ENCODE measurements at regions not wholly inside any gene's neighbourhood (a gene's known extent, or its start where the extent isn't known, plus 50 kb on each side); places are given as distances from the start of the nearest gene placed in this dataset.

DNA sequence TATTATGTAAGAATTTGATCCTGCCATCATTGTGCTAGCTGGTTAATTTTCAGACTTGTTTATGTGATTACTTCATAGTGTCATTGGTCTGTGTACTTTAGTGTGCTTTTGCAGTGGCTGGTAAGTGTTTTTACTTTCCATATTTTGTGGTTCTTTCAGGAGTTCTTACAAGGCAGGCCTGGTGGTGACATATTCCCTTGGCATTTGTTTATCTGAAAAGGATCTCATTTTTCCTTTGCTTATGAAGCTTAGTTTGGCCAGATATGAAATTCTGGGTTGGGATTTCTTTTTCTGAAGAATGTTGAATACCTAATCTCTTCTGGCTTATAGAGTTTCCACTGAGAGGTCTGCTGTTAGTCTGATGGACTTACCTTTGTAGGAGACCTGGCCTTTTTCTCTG lies 72.8 kb upstream of the MC4R start:
- Histone ChIP-seq H3K9me3 (ENCODE audit: control insufficient read depth, insufficient read depth, low read length) (peaks cover 11% of the 10 kb centered on the region), H3K27me3 (ENCODE audit: control insufficient read depth, insufficient read depth, low read length) (no peaks in the 10 kb centered on the region), H3K4me1 (ENCODE audit: control insufficient read depth, insufficient read depth, low read length) (no peaks in the 10 kb centered on the region), H3K4me3 (ENCODE audit: low read length) (no peak overlapping the region), H3K27ac (ENCODE audit: low read length) (no peak overlapping the region), H3K36me3 (ENCODE audit: control insufficient read depth, insufficient read depth, low read length) (no peaks in the 10 kb centered on the region)
- Mint-ChIP-seq H3K27ac (no peak overlapping the region), H3K4me3 (no peak overlapping the region), H3K36me3 (no peaks in the 10 kb centered on the region), H3K9me3 (peaks cover 17 to 18% of the 10 kb centered on the region in 2 donors), H3K27me3 (ENCODE audit: low read depth in 2 of 2) (no peaks in the 10 kb centered on the region), H3K4me1 (no peaks in the 10 kb centered on the region)
- no peak for ATAC-seq
- DNase-seq = no peak
- TF ChIP-seq, protein P1, sequence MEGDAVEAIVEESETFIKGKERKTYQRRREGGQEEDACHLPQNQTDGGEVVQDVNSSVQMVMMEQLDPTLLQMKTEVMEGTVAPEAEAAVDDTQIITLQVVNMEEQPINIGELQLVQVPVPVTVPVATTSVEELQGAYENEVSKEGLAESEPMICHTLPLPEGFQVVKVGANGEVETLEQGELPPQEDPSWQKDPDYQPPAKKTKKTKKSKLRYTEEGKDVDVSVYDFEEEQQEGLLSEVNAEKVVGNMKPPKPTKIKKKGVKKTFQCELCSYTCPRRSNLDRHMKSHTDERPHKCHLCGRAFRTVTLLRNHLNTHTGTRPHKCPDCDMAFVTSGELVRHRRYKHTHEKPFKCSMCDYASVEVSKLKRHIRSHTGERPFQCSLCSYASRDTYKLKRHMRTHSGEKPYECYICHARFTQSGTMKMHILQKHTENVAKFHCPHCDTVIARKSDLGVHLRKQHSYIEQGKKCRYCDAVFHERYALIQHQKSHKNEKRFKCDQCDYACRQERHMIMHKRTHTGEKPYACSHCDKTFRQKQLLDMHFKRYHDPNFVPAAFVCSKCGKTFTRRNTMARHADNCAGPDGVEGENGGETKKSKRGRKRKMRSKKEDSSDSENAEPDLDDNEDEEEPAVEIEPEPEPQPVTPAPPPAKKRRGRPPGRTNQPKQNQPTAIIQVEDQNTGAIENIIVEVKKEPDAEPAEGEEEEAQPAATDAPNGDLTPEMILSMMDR (IDR thresholded peaks at IDR 0.05) = no peak
- intact Hi-C loops (cut with micrococcal nuclease) = no loop called here

DNA sequence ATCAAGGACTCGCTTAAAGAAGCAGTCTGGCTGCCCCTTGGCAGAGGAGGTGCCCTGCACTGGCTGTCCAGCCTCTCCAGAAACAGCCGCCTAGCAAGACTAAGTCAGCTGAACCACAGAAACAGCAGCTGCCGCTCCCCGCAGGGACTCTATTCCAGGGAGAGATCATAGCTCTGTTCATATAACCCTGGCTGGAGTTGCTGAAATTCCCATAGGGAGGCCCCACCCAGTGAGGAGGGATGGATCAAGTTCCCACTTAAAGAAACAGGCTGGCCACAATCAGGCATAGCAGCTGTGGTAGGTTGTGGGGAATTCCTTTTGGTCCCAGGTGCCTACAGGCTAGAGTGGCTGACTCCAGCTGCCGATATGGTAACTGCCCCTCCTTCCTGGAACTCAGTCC lies 74.2 kb upstream of the MC4R start:
- no peak overlapping the region for H3K4me3 ChIP-seq (ENCODE audit: low read length)
- H3K9me3 ChIP-seq (ENCODE audit: control insufficient read depth, insufficient read depth, low read length) = peaks cover 11% of the 10 kb centered on the region
- WGBS (ENCODE audit: insufficient coverage) = 97% methylated on average over 5 of the region's 5 CpGs
- H3K9me3 Mint-ChIP-seq = peaks cover 16 to 18% of the 10 kb centered on the region in 2 donors
- no peak for DNase-seq
- H3K4me1 ChIP-seq (ENCODE audit: control insufficient read depth, insufficient read depth, low read length) = no peaks in the 10 kb centered on the region
- H3K27me3 ChIP-seq (ENCODE audit: control insufficient read depth, insufficient read depth, low read length) = no peaks in the 10 kb centered on the region
- H3K27me3 Mint-ChIP-seq (ENCODE audit: low read depth in 2 of 2) = no peaks in the 10 kb centered on the region
- ATAC-seq = no peak
- intact Hi-C loops (cut with micrococcal nuclease) = no loop called here
- no peak overlapping the region for H3K4me3 Mint-ChIP-seq
- H3K4me1 Mint-ChIP-seq = no peaks in the 10 kb centered on the region
- no peak overlapping the region for H3K27ac ChIP-seq (ENCODE audit: low read length)
- TF ChIP-seq, protein P1 (IDR thresholded peaks at IDR 0.05) = no peak
- H3K36me3 Mint-ChIP-seq = no peaks in the 10 kb centered on the region
- no peaks in the 10 kb centered on the region for H3K36me3 ChIP-seq (ENCODE audit: control insufficient read depth, insufficient read depth, low read length)
- H3K27ac Mint-ChIP-seq = no peak overlapping the region

DNA sequence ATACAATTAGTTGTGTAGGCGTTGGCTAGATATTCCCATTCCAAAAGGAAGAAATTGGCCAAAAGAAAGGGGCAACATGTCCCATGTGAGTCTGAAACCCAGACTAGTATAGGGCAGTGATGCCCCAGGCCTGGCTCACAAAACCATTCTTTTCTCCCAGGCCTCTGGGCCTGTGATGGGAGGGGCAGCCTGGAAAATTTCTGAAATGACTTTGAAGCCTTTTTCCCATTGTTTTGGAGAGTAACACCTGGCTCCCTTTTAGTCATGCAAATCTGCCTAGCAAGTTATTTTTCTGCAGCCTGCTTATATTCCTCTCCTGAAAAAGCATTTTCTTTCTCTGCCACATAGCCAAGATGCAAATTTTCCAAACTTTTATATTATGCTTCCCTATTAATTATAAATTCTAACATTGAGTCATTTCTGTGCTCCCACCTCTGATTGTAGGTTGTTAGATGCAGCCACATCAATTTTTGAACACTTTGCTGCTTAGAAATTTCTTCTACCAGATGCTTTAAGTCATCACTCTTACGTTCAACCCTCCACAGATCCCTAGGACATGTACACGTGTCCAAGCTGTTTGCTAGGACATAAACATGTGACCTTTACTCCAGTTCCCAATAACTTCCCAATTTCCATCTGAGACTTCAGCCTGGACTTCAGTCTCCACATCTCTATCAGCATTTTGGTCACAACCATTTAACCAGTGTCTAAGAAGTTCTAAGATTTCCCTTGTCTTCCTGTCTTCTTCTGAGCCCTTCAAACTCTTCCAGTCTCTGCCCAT lies 76.1 kb upstream of the MC4R start:
- no peak overlapping the region for H3K27ac Mint-ChIP-seq
- H3K36me3 Mint-ChIP-seq = no peaks in the 10 kb centered on the region
- Histone ChIP-seq H3K4me3 (ENCODE audit: low read length) (no peak overlapping the region), H3K27me3 (ENCODE audit: control insufficient read depth, insufficient read depth, low read length) (no peaks in the 10 kb centered on the region), H3K36me3 (ENCODE audit: control insufficient read depth, insufficient read depth, low read length) (no peaks in the 10 kb centered on the region), H3K9me3 (ENCODE audit: control insufficient read depth, insufficient read depth, low read length) (peaks cover 11% of the 10 kb centered on the region), H3K4me1 (ENCODE audit: control insufficient read depth, insufficient read depth, low read length) (no peaks in the 10 kb centered on the region), H3K27ac (ENCODE audit: low read length) (no peak overlapping the region)
- H3K4me1 Mint-ChIP-seq = no peaks in the 10 kb centered on the region
- intact Hi-C loops (cut with micrococcal nuclease) = no loop called here
- no peak overlapping the region for H3K4me3 Mint-ChIP-seq
- peaks cover 15 to 25% of the 10 kb centered on the region in 2 donors for H3K9me3 Mint-ChIP-seq
- 79% methylated on average over 3 of the region's 3 CpGs for WGBS (ENCODE audit: insufficient coverage)
- no peak for ATAC-seq
- H3K27me3 Mint-ChIP-seq (ENCODE audit: low read depth in 2 of 2) = no peaks in the 10 kb centered on the region
- TF ChIP-seq, protein P1 (IDR thresholded peaks at IDR 0.05) = no peak
- no peak for DNase-seq

DNA sequence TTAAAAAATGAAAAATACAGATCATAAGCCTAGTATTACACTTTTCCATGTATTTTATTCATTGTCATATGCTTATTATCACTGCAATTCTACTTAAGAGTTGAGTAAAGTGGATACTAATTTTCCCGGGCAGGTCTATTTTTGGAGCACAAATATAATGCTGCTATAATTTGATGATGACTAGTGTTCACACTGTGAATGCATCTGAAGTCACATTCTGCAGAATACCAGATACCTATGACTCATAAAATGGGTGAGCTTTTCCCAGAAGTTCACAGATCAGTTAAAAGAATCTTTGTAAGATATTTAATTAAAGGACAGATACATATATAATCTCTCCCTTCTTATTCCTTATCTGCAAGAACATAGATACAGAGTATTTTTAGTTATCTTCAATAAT lies 79.8 kb upstream of the MC4R start:
- Histone ChIP-seq H3K27ac (ENCODE audit: low read length) (no peak overlapping the region), H3K4me3 (ENCODE audit: low read length) (no peak overlapping the region), H3K4me1 (ENCODE audit: control insufficient read depth, insufficient read depth, low read length) (no peaks in the 10 kb centered on the region), H3K27me3 (ENCODE audit: control insufficient read depth, insufficient read depth, low read length) (no peaks in the 10 kb centered on the region), H3K36me3 (ENCODE audit: control insufficient read depth, insufficient read depth, low read length) (no peaks in the 10 kb centered on the region), H3K9me3 (ENCODE audit: control insufficient read depth, insufficient read depth, low read length) (peaks cover 4% of the 10 kb centered on the region)
- no peak for DNase-seq
- peaks cover 7% of the 10 kb centered on the region for H3K36me3 Mint-ChIP-seq
- no peaks in the 10 kb centered on the region for H3K27me3 Mint-ChIP-seq (ENCODE audit: low read depth in 2 of 2)
- H3K4me3 Mint-ChIP-seq = no peak overlapping the region
- WGBS (ENCODE audit: insufficient coverage) = no CpG with 5 or more reads among the region's 1 CpG
- H3K4me1 Mint-ChIP-seq = no peaks in the 10 kb centered on the region
- no peak for ATAC-seq
- H3K27ac Mint-ChIP-seq = no peak overlapping the region
- TF ChIP-seq, protein P1 (IDR thresholded peaks at IDR 0.05) = no peak
- intact Hi-C loops (cut with micrococcal nuclease) = no loop called here
- H3K9me3 Mint-ChIP-seq = peaks cover 14 to 26% of the 10 kb centered on the region in 2 donors
